HepG2 (cell line): ENCODE measurements at regions not wholly inside any gene's neighbourhood (a gene's known extent, or its start where the extent isn't known, plus 50 kb on each side); places are given as distances from the start of the nearest gene placed in this dataset.

Experiments
- CREB1 ChIP-seq, 2 experiments: fragments of 450-650 bp in 1 of 2; IDR thresholded peaks; 2 replicates each; pipeline ENCODE4 v1.6.1; 2016 to 2017; ENCODE audit warnings: control low read depth in 1 of 2, mild to moderate bottlenecking in 1 of 2, missing compliant biosample characterization in 1 of 2, missing genetic modification characterization in 1 of 2
- CSRNP2 ChIP-seq: sonication (generic); formaldehyde crosslinking; conservative IDR thresholded peaks from 2 replicates; pipeline ENCODE4 v1.8.0; 2022; ENCODE audit warnings: low read depth, missing genetic modification reagents
- CTCF ChIP-seq: sonication (generic); formaldehyde crosslinking; IDR thresholded peaks from 2 replicates; pipeline ENCODE4 v1.5.0; 2020; ENCODE audit warnings: mild to moderate bottlenecking, missing genetic modification reagents, moderate library complexity
- KLF13 ChIP-seq: sonication (generic); formaldehyde crosslinking; IDR thresholded peaks from 2 replicates; pipeline ENCODE4 v1.4.0; 2020; ENCODE audit warnings: mild to moderate bottlenecking, missing genetic modification reagents
- NFYB ChIP-seq: sonication (generic); formaldehyde crosslinking; IDR thresholded peaks from 2 replicates; pipeline ENCODE4 v1.4.0; 2020; ENCODE audit warnings: missing genetic modification reagents
- ZBTB40 ChIP-seq, 2 experiments: fragments of 450-650 bp in 1 of 2; sonication (generic) in 1 of 2; formaldehyde crosslinking in 1 of 2; IDR thresholded peaks; 2 replicates each; pipeline versions ENCODE4 v1.6.1 to v1.8.0; 2016 to 2022; ENCODE audit warnings: antibody characterized with exemption in 1 of 2, mild to moderate bottlenecking in 1 of 2, missing genetic modification reagents in 1 of 2
- ZNF280D ChIP-seq: sonication (generic); formaldehyde crosslinking; IDR thresholded peaks from 2 replicates; pipeline ENCODE4 v1.5.1; 2020; ENCODE audit warnings: mild to moderate bottlenecking, missing genetic modification reagents

GRCh38 chrX:122004127-122004526, 956.7 kb downstream of the GLUD2 start:
- TF ChIP-seq CREB1 (IDR thresholded peaks at IDR 0.05) (no peak), CREB1 (CRISPR knock-in tag; IDR thresholded peaks at IDR 0.05) (no peak), KLF13 (no peak), ZNF280D (CRISPR knock-in tag) (no peak), CTCF (CRISPR knock-in tag) (no peak), ZBTB40 (IDR thresholded peaks at IDR 0.05) (no peak), ZBTB40 (CRISPR knock-in tag; IDR thresholded peaks at IDR 0.05) (no peak), CSRNP2 (CRISPR knock-in tag) (no peak), NFYB (CRISPR knock-in tag) (no peak)
